ENCODE measurements at regions not wholly inside any gene's neighbourhood (a gene's known extent, or its start where the extent isn't known, plus 50 kb on each side); places are given as distances from the start of the nearest gene placed in this dataset.

DNA sequence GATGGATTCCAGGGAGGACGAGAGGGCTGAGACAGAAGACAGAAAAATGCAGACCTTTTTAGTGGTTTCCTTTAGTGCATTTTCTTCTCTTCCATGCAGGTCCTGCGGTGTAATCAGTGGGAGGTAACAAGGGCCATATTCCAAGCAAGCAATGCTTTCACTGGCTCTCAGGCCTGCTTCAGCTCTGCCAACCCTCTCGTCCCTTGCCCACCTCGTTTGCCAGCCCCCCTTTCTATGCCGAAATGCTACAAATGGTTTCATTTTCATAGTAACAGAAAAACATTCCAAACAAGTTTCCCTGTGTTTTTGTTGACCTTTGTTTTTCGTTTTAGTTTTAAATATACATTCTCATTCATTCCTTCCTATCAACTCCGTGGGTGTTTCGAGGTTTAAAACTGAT, 443.1 kb downstream of the TTLL7 start:
- Histone ChIP-seq H3K4me3 (ENCODE audit: low read depth, low read length) (no peak overlapping the region), H3K36me3 (ENCODE audit: control insufficient read depth in 1 of 2, insufficient read depth in 2 of 2, low read length in 2 of 2) (no peaks in the 10 kb centered on the region), H3K4me2 (ENCODE audit: low read length) (no peak overlapping the region), H3K4ac (ENCODE audit: low read depth, low read length) (no peak overlapping the region), H3K4me1 (ENCODE audit: control insufficient read depth in 1 of 2, insufficient read depth in 2 of 2, low read length in 2 of 2) (peaks cover 0 to 9% of the 10 kb centered on the region in 2 experiments), H2BK5ac (ENCODE audit: low read depth, low read length, poor library complexity) (no peak overlapping the region), H3K79me1 (ENCODE audit: low read length) (no peaks in the 10 kb centered on the region), H3K14ac (ENCODE audit: low read length) (no peak overlapping the region), H3K9ac (ENCODE audit: low read length) (no peak overlapping the region), H3K27ac (ENCODE audit: low read depth, low read length) (no peak overlapping the region), H2AFZ (ENCODE audit: insufficient read depth, low read length, poor library complexity) (no peak overlapping the region), H3K27me3 (ENCODE audit: insufficient read depth, low read length) (no peaks in the 10 kb centered on the region), H3K18ac (ENCODE audit: low read length) (no peak overlapping the region), H3K23ac (ENCODE audit: low read length) (no peak overlapping the region), H4K12ac (ENCODE audit: low read depth, low read length) (no peak overlapping the region), H2AK5ac (ENCODE audit: low read length) (no peak overlapping the region), H4K8ac (ENCODE audit: low read depth, low read length) (no peak overlapping the region), H3K79me2 (ENCODE audit: control insufficient read depth, insufficient read depth, low read length, poor library complexity) (no peaks in the 10 kb centered on the region), H2BK12ac (ENCODE audit: low read length) (no peak overlapping the region), H3K9me3 (ENCODE audit: insufficient read depth, low read depth, low read length) (no peaks in the 10 kb centered on the region), H2BK120ac (ENCODE audit: insufficient read depth, low read length, poor library complexity) (no peak overlapping the region), H4K91ac (ENCODE audit: low read depth, low read length) (no peak overlapping the region)
- DNase-seq, result no peak
- no CpG with 5 or more reads among the region's 8 CpGs for WGBS (ENCODE audit: extremely low coverage, insufficient coverage, insufficient read length)

DNA sequence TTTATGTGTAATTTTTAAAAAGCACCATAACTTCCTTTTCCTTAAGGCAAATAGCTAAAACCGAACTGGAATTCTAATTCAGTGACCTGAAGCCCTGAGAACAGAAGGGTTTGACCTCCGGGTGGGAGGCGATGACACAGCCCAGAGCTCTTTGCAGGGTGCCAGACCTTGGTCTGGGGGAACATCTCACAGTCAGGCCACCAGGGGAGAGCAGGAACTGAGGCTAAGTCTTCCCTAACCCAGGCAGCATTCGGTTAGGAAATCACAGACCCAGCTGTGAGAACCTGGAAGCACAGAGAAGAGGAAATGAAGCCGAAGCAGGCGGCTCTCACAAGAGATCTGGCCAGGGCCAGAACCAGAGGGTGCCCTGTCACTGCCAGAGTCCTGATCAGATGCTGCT, 444.8 kb downstream of the TTLL7 start:
- Histone ChIP-seq H2AK5ac (ENCODE audit: low read length) (no peak overlapping the region), H4K12ac (ENCODE audit: low read depth, low read length) (no peak overlapping the region), H2BK5ac (ENCODE audit: low read depth, low read length, poor library complexity) (peak overlapping the region; percentile 60), H3K14ac (ENCODE audit: low read length) (no peak overlapping the region), H3K27me3 (ENCODE audit: insufficient read depth, low read length) (no peaks in the 10 kb centered on the region), H3K4me1 (ENCODE audit: control insufficient read depth in 1 of 2, insufficient read depth in 2 of 2, low read length in 2 of 2) (peaks cover 0 to 9% of the 10 kb centered on the region in 2 experiments), H3K18ac (ENCODE audit: low read length) (no peak overlapping the region), H3K9me3 (ENCODE audit: insufficient read depth, low read depth, low read length) (no peaks in the 10 kb centered on the region), H3K9ac (ENCODE audit: low read length) (no peak overlapping the region), H3K4ac (ENCODE audit: low read depth, low read length) (no peak overlapping the region), H3K4me2 (ENCODE audit: low read length) (no peak overlapping the region), H3K79me2 (ENCODE audit: control insufficient read depth, insufficient read depth, low read length, poor library complexity) (no peaks in the 10 kb centered on the region), H2BK12ac (ENCODE audit: low read length) (no peak overlapping the region), H2AFZ (ENCODE audit: insufficient read depth, low read length, poor library complexity) (no peak overlapping the region), H3K36me3 (ENCODE audit: control insufficient read depth in 1 of 2, insufficient read depth in 2 of 2, low read length in 2 of 2) (no peaks in the 10 kb centered on the region), H3K27ac (ENCODE audit: low read depth, low read length) (peak overlapping the region; percentile 64), H3K4me3 (ENCODE audit: low read depth, low read length) (no peak overlapping the region), H4K91ac (ENCODE audit: low read depth, low read length) (no peak overlapping the region), H3K79me1 (ENCODE audit: low read length) (no peaks in the 10 kb centered on the region), H2BK120ac (ENCODE audit: insufficient read depth, low read length, poor library complexity) (no peak overlapping the region), H4K8ac (ENCODE audit: low read depth, low read length) (no peak overlapping the region), H3K23ac (ENCODE audit: low read length) (no peak overlapping the region)
- no peak for DNase-seq
- no CpG with 5 or more reads among the region's 6 CpGs for WGBS (ENCODE audit: extremely low coverage, insufficient coverage, insufficient read length)

DNA sequence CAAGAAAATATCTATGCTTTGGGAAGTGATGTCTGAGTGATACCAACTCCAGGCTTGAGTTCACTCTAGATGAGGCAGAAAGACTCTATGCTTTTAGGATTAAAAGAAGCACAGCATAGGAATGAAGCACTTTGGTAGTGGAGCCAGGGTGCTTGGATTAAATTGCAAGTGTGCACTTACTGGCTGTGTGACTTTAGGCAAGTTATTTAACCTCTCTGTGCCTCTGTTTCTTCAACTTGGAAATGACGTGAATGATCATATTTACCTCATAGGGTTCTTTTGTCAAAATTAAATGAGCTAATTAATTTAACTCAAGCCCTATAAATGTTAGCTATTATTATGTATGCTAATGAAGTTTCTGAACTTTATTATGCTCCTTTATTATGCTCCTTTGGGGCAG, 446.1 kb downstream of the TTLL7 start:
- H3K79me2 ChIP-seq (ENCODE audit: control insufficient read depth, insufficient read depth, low read length, poor library complexity), result no peaks in the 10 kb centered on the region
- H3K9me3 ChIP-seq (ENCODE audit: insufficient read depth, low read depth, low read length), result no peaks in the 10 kb centered on the region
- no peaks in the 10 kb centered on the region for H3K79me1 ChIP-seq (ENCODE audit: low read length)
- no peak overlapping the region for H4K8ac ChIP-seq (ENCODE audit: low read depth, low read length)
- no peak for DNase-seq
- no peak overlapping the region for H3K4me2 ChIP-seq (ENCODE audit: low read length)
- H3K27me3 ChIP-seq (ENCODE audit: insufficient read depth, low read length), result no peaks in the 10 kb centered on the region
- no peak overlapping the region for H3K18ac ChIP-seq (ENCODE audit: low read length)
- no peak overlapping the region for H3K23ac ChIP-seq (ENCODE audit: low read length)
- no peak overlapping the region for H3K9ac ChIP-seq (ENCODE audit: low read length)
- H3K36me3 ChIP-seq (ENCODE audit: control insufficient read depth in 1 of 2, insufficient read depth in 2 of 2, low read length in 2 of 2), result no peaks in the 10 kb centered on the region
- no peak overlapping the region for H2AFZ ChIP-seq (ENCODE audit: insufficient read depth, low read length, poor library complexity)
- no peak overlapping the region for H3K4me3 ChIP-seq (ENCODE audit: low read depth, low read length)
- H2BK12ac ChIP-seq (ENCODE audit: low read length), result peak overlapping the region; percentile 73
- no peak overlapping the region for H2BK120ac ChIP-seq (ENCODE audit: insufficient read depth, low read length, poor library complexity)
- no peak overlapping the region for H4K12ac ChIP-seq (ENCODE audit: low read depth, low read length)
- no peak overlapping the region for H3K27ac ChIP-seq (ENCODE audit: low read depth, low read length)
- H4K91ac ChIP-seq (ENCODE audit: low read depth, low read length), result no peak overlapping the region
- no peak overlapping the region for H3K4ac ChIP-seq (ENCODE audit: low read depth, low read length)
- H3K4me1 ChIP-seq (ENCODE audit: control insufficient read depth in 1 of 2, insufficient read depth in 2 of 2, low read length in 2 of 2), result peaks cover 0 to 9% of the 10 kb centered on the region in 2 experiments
- no peak overlapping the region for H2AK5ac ChIP-seq (ENCODE audit: low read length)
- H3K14ac ChIP-seq (ENCODE audit: low read length), result no peak overlapping the region
- WGBS (ENCODE audit: extremely low coverage, insufficient coverage, insufficient read length), result no CpG with 5 or more reads among the region's 1 CpG
- H2BK5ac ChIP-seq (ENCODE audit: low read depth, low read length, poor library complexity), result no peak overlapping the region

DNA sequence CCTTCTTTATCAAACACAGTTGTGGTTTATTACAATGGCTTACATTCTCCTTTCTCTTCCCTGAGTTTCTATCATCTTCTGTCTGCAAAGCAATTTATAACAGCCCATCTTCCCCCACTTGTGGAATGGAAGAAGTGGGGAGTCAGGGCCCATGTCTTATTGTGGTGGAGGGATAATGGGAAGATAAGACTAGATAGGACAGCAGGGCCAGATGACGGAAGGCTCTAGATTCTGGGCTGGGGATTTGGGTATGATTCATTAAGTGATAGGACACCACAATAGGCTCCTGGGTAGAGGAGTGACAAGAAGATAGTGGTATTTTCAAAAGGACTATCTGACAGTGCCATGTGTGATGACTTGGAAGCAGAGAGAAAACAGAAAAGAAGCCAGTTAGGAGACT, 450.6 kb downstream of the TTLL7 start:
- H2BK12ac ChIP-seq (ENCODE audit: low read length), result peak overlapping the region; percentile 75
- no peak overlapping the region for H2AFZ ChIP-seq (ENCODE audit: insufficient read depth, low read length, poor library complexity)
- no peaks in the 10 kb centered on the region for H3K79me2 ChIP-seq (ENCODE audit: control insufficient read depth, insufficient read depth, low read length, poor library complexity)
- H3K9me3 ChIP-seq (ENCODE audit: insufficient read depth, low read depth, low read length), result no peaks in the 10 kb centered on the region
- no peaks in the 10 kb centered on the region for H3K36me3 ChIP-seq (ENCODE audit: control insufficient read depth in 1 of 2, insufficient read depth in 2 of 2, low read length in 2 of 2)
- H3K27me3 ChIP-seq (ENCODE audit: insufficient read depth, low read length), result no peaks in the 10 kb centered on the region
- no peak overlapping the region for H3K9ac ChIP-seq (ENCODE audit: low read length)
- H2AK5ac ChIP-seq (ENCODE audit: low read length), result no peak overlapping the region
- H3K27ac ChIP-seq (ENCODE audit: low read depth, low read length), result no peak overlapping the region
- H3K4me2 ChIP-seq (ENCODE audit: low read length), result no peak overlapping the region
- peak overlapping the region; percentile 67 for H4K91ac ChIP-seq (ENCODE audit: low read depth, low read length)
- H3K23ac ChIP-seq (ENCODE audit: low read length), result no peak overlapping the region
- no peak overlapping the region for H3K14ac ChIP-seq (ENCODE audit: low read length)
- no CpG with 5 or more reads among the region's 1 CpG for WGBS (ENCODE audit: extremely low coverage, insufficient coverage, insufficient read length)
- H3K4me1 ChIP-seq (ENCODE audit: control insufficient read depth in 1 of 2, insufficient read depth in 2 of 2, low read length in 2 of 2), result peaks cover 0 to 4% of the 10 kb centered on the region in 2 experiments
- H3K4ac ChIP-seq (ENCODE audit: low read depth, low read length), result no peak overlapping the region
- H4K8ac ChIP-seq (ENCODE audit: low read depth, low read length), result no peak overlapping the region
- H3K18ac ChIP-seq (ENCODE audit: low read length), result no peak overlapping the region
- no peak for DNase-seq
- H2BK5ac ChIP-seq (ENCODE audit: low read depth, low read length, poor library complexity), result no peak overlapping the region
- no peak overlapping the region for H2BK120ac ChIP-seq (ENCODE audit: insufficient read depth, low read length, poor library complexity)
- no peaks in the 10 kb centered on the region for H3K79me1 ChIP-seq (ENCODE audit: low read length)
- H4K12ac ChIP-seq (ENCODE audit: low read depth, low read length), result no peak overlapping the region
- no peak overlapping the region for H3K4me3 ChIP-seq (ENCODE audit: low read depth, low read length)
